WI38 (cell line): ENCODE measurements at regions not wholly inside any gene's neighbourhood (a gene's known extent, or its start where the extent isn't known, plus 50 kb on each side); places are given as distances from the start of the nearest gene placed in this dataset.

Experiments
- H3K4me3 ChIP-seq: 2 replicates; pipeline ENCODE4 v1.5.1; 2011; ENCODE audit warnings: low read depth, mild to moderate bottlenecking, control low read depth, low read length
- CTCF ChIP-seq: IDR thresholded peaks from 2 replicates; pipeline ENCODE4 v1.5.1; 2012; ENCODE audit warnings: low read depth, mild to moderate bottlenecking, control low read depth, low read length

GRCh38 chr4:177596035-177596434 lies 153.8 kb upstream of the AGA start:
- TF ChIP-seq CTCF: no peak
- H3K4me3 ChIP-seq: no peak overlapping the region

GRCh38 chr4:177596991-177597390 lies 154.8 kb upstream of the AGA start:
- TF ChIP-seq CTCF: no peak
- H3K4me3 ChIP-seq: no peak overlapping the region

GRCh38 chr4:177605252-177605651 lies 163.0 kb upstream of the AGA start:
- no peak overlapping the region for H3K4me3 ChIP-seq
- no peak for TF ChIP-seq CTCF

GRCh38 chr4:177607111-177607573 lies 164.9 kb upstream of the AGA start:
- H3K4me3 ChIP-seq: no peak overlapping the region
- TF ChIP-seq CTCF: no peak

GRCh38 chr4:177611974-177612664 lies 169.9 kb upstream of the AGA start:
- TF ChIP-seq CTCF: no peak
- no peak overlapping the region for H3K4me3 ChIP-seq

GRCh38 chr4:177612684-177613083 lies 170.4 kb upstream of the AGA start:
- TF ChIP-seq CTCF: no peak
- H3K4me3 ChIP-seq: no peak overlapping the region

GRCh38 chr4:177632481-177632880 lies 190.2 kb upstream of the AGA start:
- no peak for TF ChIP-seq CTCF
- H3K4me3 ChIP-seq: no peak overlapping the region
